Thoracic aorta (tissue), 2 donors: ENCODE measurements at regions not wholly inside any gene's neighbourhood (a gene's known extent, or its start where the extent isn't known, plus 50 kb on each side); places are given as distances from the start of the nearest gene placed in this dataset.

Source experiments
- ATAC-seq: fragments of 150-250 bp; one replicate; pipeline ENCODE4 v1.8.0; 2017; ENCODE audit warnings: low read depth; ENCODE audit not compliant: insufficient number of reproducible peaks, low FRiP score
- DNase-seq: peaks from one replicate; pipeline ENCODE4 v3.0.0-alpha.2; 2020; ENCODE audit warnings: low spot score
- H3K27ac ChIP-seq, 2 donors: fragments of 200-600 bp; sonication (generic); 1 replicate in 1 of 2; 2 replicates in 1 of 2; pipeline ENCODE4 v1.5.1; 2016; ENCODE audit warnings: mild to moderate bottlenecking in 2 of 2, moderate library complexity in 2 of 2
- H3K27me3 ChIP-seq: fragments of 200-600 bp; sonication (generic); replicated peaks from 2 replicates; pipeline ENCODE4 v1.6.0; 2016; ENCODE audit warnings: mild to moderate bottlenecking; ENCODE audit not compliant: insufficient read depth
- H3K36me3 ChIP-seq: fragments of 200-600 bp; sonication (generic); one replicate; pipeline ENCODE4 v1.5.1; 2016
- H3K4me1 ChIP-seq, 2 donors: fragments of 200-600 bp; sonication (generic); 1 replicate in 1 of 2; 2 replicates in 1 of 2; pipeline versions ENCODE4 v1.5.1 to v1.6.0; 2016; ENCODE audit warnings: low read depth in 2 of 2, mild to moderate bottlenecking in 1 of 2; ENCODE audit not compliant: control insufficient read depth in 1 of 2
- H3K4me3 ChIP-seq: fragments of 200-600 bp; sonication (generic); 2 replicates; pipeline ENCODE4 v1.5.1; 2016; ENCODE audit warnings: mild to moderate bottlenecking
- H3K9me3 ChIP-seq: fragments of 200-600 bp; sonication (generic); 2 replicates; pipeline ENCODE4 v1.5.1; 2016
- TF ChIP-seq, protein P1 (sequence below): fragments of 200-600 bp; sonication (generic); IDR thresholded peaks from one replicate; pipeline ENCODE4 v1.5.1; 2019; ENCODE audit warnings: antibody characterized with exemption

DNA sequence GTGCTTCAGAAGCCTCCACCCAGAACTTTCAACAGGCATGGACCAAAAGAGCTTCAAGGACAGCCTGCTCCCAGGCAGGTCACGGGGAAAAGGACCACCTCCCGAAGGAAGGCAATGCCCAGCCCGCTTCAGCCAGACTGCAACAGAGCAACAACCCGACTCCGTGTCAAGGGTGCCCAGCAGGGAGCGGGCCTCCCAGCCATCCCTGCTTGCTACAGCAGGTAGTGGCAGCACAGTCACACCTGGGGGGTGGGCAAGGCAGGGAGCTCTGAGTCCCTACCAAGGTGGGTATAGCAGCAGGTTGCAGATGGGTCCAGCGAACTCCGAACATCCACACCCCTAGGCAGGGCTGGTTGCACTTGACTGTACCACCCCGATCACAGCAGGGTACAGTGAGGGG is 467.8 kb upstream of the PFKP start:
- DNase-seq = no peak
- TF ChIP-seq, protein P1, sequence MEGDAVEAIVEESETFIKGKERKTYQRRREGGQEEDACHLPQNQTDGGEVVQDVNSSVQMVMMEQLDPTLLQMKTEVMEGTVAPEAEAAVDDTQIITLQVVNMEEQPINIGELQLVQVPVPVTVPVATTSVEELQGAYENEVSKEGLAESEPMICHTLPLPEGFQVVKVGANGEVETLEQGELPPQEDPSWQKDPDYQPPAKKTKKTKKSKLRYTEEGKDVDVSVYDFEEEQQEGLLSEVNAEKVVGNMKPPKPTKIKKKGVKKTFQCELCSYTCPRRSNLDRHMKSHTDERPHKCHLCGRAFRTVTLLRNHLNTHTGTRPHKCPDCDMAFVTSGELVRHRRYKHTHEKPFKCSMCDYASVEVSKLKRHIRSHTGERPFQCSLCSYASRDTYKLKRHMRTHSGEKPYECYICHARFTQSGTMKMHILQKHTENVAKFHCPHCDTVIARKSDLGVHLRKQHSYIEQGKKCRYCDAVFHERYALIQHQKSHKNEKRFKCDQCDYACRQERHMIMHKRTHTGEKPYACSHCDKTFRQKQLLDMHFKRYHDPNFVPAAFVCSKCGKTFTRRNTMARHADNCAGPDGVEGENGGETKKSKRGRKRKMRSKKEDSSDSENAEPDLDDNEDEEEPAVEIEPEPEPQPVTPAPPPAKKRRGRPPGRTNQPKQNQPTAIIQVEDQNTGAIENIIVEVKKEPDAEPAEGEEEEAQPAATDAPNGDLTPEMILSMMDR = no peak
- no peak for ATAC-seq
- H3K4me1 ChIP-seq = no peaks in the 10 kb centered on the region
- H3K36me3 ChIP-seq = no peaks in the 10 kb centered on the region
- no peaks in the 10 kb centered on the region for H3K9me3 ChIP-seq
- H3K27me3 ChIP-seq = no peaks in the 10 kb centered on the region
- H3K4me3 ChIP-seq = no peak overlapping the region
- no peak overlapping the region for H3K27ac ChIP-seq

GRCh38 chr10:2592360-2593160 is 474.8 kb upstream of the PFKP start:
- ATAC-seq (no peak), DNase-seq (no peak)
- H3K4me3 ChIP-seq = no peak overlapping the region
- H3K9me3 ChIP-seq = no peaks in the 10 kb centered on the region
- H3K27me3 ChIP-seq = no peaks in the 10 kb centered on the region
- TF ChIP-seq, protein P1 = no peak
- no peaks in the 10 kb centered on the region for H3K4me1 ChIP-seq
- no peak overlapping the region for H3K27ac ChIP-seq
- no peaks in the 10 kb centered on the region for H3K36me3 ChIP-seq

GRCh38 chr10:2589196-2589595 is 478.2 kb upstream of the PFKP start:
- H3K4me3 ChIP-seq = no peak overlapping the region
- no peaks in the 10 kb centered on the region for H3K4me1 ChIP-seq
- no peaks in the 10 kb centered on the region for H3K27me3 ChIP-seq
- ATAC-seq (no peak), DNase-seq (no peak)
- H3K36me3 ChIP-seq = no peaks in the 10 kb centered on the region
- TF ChIP-seq, protein P1 = no peak
- H3K9me3 ChIP-seq = no peaks in the 10 kb centered on the region
- H3K27ac ChIP-seq = no peak overlapping the region

- Histone ChIP-seq H3K27me3 (no peaks in the 10 kb centered on the region), H3K36me3 (no peaks in the 10 kb centered on the region), H3K4me1 (no peaks in the 10 kb centered on the region), H3K27ac (no peak overlapping the region), H3K9me3 (no peaks in the 10 kb centered on the region), H3K4me3 (no peak overlapping the region)
- DNase-seq (no peak), ATAC-seq (no peak)
- TF ChIP-seq, protein P1 = no peak
Measured at GRCh38 chr10:2584385-2584784, 483.0 kb upstream of the PFKP start.

DNA sequence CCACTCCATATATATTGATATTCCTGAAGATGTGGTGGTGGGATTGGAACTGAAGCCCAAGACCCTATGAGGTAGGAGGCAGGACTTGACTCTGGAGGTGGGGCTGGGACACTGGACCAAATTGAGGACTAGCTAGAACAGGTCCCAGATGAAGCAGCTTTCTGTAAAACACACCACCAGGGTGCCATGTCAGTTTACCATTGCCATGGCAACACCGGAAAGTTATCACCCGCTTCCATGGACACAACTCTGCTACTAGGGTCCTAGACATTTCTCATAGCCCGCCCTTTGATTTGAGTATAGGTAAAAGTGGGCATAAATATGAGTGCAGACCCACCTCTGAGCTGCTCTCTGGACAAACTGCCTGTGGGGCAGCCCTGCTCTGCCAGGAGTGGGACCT is 490.5 kb upstream of the PFKP start:
- TF ChIP-seq, protein P1 = no peak
- ATAC-seq = no peak

More for the DNA sequence above, 490.5 kb upstream of the PFKP start:
- H3K9me3 ChIP-seq = no peaks in the 10 kb centered on the region
- no peak overlapping the region for H3K4me3 ChIP-seq
- H3K27me3 ChIP-seq = no peaks in the 10 kb centered on the region
- DNase-seq = no peak
- no peak overlapping the region for H3K27ac ChIP-seq
- no peaks in the 10 kb centered on the region for H3K36me3 ChIP-seq
- H3K4me1 ChIP-seq = no peaks in the 10 kb centered on the region
